GF-D8 (cell line): ENCODE measurements at regions not wholly inside any gene's neighbourhood (a gene's known extent, or its start where the extent isn't known, plus 50 kb on each side); places are given as distances from the start of the nearest gene placed in this dataset.

ENCODE experiments used
- DNase-seq: peaks from one replicate; lab custom pipeline; 2025; lab: John Stamatoyannopoulos, UW

GRCh38 chr4:85398276-85398675 is 76.7 kb upstream of the ARHGAP24 start:
- DNase-seq, result no peak

- DNase-seq, result no peak
These were observed 75.7 kb upstream of the ARHGAP24 start for GRCh38 chr4:85399270-85399669.

GRCh38 chr4:85402371-85402770 is 72.6 kb upstream of the ARHGAP24 start:
- no peak for DNase-seq

GRCh38 chr4:85406185-85406584 is 68.8 kb upstream of the ARHGAP24 start:
- DNase-seq, result no peak

- DNase-seq, result no peak
These were observed 67.4 kb upstream of the ARHGAP24 start for GRCh38 chr4:85407546-85407945.

GRCh38 chr4:85408301-85408700 is 66.6 kb upstream of the ARHGAP24 start:
- no peak for DNase-seq

GRCh38 chr4:85409251-85409650 is 65.7 kb upstream of the ARHGAP24 start:
- DNase-seq, result no peak

- DNase-seq, result no peak
These were observed 63.6 kb upstream of the ARHGAP24 start for GRCh38 chr4:85411386-85411785.

- DNase-seq, result no peak
These were observed 60.0 kb upstream of the ARHGAP24 start for GRCh38 chr4:85414972-85415371.

- no peak for DNase-seq
These were observed 58.9 kb upstream of the ARHGAP24 start for GRCh38 chr4:85416094-85416493.

- DNase-seq, result no peak
These were observed 55.8 kb upstream of the ARHGAP24 start for GRCh38 chr4:85419103-85419502.

GRCh38 chr4:85420831-85421230 is 54.1 kb upstream of the ARHGAP24 start:
- DNase-seq, result no peak

- no peak for DNase-seq
These were observed 51.5 kb upstream of the ARHGAP24 start for GRCh38 chr4:85423431-85423830.
